ENCODE measurements at regions not wholly inside any gene's neighbourhood (a gene's known extent, or its start where the extent isn't known, plus 50 kb on each side); places are given as distances from the start of the nearest gene placed in this dataset.
A peak's percentile ranks its signal among the peaks of the same experiment; 100 is the strongest.

DNA sequence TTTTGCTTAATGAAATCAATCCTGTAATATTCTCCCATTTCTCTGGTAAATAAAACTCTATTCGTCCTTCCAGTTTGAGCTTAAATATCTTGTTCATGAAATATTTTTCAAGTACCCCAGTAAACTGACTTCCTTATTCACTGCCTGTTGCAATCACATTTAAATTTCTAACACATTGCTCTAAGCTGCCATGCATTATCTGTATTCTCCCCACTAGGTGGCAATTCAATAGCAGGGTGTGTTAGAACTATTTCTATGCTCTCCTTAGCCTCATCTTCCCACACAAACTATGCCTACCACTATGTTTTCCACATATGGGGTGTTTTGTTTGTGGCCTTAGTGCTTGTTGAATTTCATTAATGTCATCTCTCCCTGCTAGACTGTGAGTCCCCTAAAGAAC is 377.1 kb upstream of the HS3ST1 start:
- no peak overlapping the region for H3K27ac ChIP-seq (ENCODE audit: low read depth, low read length, poor library complexity, severe bottlenecking)
- intact Hi-C loops (cut with micrococcal nuclease; ENCODE audit: unreplicated experiment) = no loop called here
- no peaks in the 10 kb centered on the region for H3K27me3 ChIP-seq (replicated peaks; ENCODE audit: insufficient read depth, low read depth, low read length, poor library complexity)
- no TSS peak for BruUV-seq (replicated peaks)
- POLR2A ChIA-PET (ENCODE audit: low non-redundant PET) = no interaction called here
- TF ChIP-seq, protein P1, sequence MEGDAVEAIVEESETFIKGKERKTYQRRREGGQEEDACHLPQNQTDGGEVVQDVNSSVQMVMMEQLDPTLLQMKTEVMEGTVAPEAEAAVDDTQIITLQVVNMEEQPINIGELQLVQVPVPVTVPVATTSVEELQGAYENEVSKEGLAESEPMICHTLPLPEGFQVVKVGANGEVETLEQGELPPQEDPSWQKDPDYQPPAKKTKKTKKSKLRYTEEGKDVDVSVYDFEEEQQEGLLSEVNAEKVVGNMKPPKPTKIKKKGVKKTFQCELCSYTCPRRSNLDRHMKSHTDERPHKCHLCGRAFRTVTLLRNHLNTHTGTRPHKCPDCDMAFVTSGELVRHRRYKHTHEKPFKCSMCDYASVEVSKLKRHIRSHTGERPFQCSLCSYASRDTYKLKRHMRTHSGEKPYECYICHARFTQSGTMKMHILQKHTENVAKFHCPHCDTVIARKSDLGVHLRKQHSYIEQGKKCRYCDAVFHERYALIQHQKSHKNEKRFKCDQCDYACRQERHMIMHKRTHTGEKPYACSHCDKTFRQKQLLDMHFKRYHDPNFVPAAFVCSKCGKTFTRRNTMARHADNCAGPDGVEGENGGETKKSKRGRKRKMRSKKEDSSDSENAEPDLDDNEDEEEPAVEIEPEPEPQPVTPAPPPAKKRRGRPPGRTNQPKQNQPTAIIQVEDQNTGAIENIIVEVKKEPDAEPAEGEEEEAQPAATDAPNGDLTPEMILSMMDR (conservative IDR thresholded peaks at IDR 0.05; ENCODE audit: low read depth, low read length) = no peak
- TF ChIP-seq EZH2 (IDR thresholded peaks at IDR 0.05; ENCODE audit: borderline replicate concordance, low read depth, low read length, poor library complexity, severe bottlenecking) = no peak
- peaks cover 7% of the 10 kb centered on the region for H3K9me3 ChIP-seq (ENCODE audit: low read depth, low read length, poor library complexity, severe bottlenecking)
- DNase-seq (ENCODE audit: low spot score) = peak; percentile 2
- CTCF ChIA-PET = no interaction called here
- no peaks in the 10 kb centered on the region for H3K4me1 ChIP-seq (ENCODE audit: insufficient read depth, low read length, poor library complexity, severe bottlenecking)
- no peak overlapping the region for H3K4me3 ChIP-seq (ENCODE audit: low read depth, low read length, poor library complexity, severe bottlenecking)
- H3K36me3 ChIP-seq (ENCODE audit: insufficient read depth, low read length, poor library complexity, severe bottlenecking) = no peaks in the 10 kb centered on the region

DNA sequence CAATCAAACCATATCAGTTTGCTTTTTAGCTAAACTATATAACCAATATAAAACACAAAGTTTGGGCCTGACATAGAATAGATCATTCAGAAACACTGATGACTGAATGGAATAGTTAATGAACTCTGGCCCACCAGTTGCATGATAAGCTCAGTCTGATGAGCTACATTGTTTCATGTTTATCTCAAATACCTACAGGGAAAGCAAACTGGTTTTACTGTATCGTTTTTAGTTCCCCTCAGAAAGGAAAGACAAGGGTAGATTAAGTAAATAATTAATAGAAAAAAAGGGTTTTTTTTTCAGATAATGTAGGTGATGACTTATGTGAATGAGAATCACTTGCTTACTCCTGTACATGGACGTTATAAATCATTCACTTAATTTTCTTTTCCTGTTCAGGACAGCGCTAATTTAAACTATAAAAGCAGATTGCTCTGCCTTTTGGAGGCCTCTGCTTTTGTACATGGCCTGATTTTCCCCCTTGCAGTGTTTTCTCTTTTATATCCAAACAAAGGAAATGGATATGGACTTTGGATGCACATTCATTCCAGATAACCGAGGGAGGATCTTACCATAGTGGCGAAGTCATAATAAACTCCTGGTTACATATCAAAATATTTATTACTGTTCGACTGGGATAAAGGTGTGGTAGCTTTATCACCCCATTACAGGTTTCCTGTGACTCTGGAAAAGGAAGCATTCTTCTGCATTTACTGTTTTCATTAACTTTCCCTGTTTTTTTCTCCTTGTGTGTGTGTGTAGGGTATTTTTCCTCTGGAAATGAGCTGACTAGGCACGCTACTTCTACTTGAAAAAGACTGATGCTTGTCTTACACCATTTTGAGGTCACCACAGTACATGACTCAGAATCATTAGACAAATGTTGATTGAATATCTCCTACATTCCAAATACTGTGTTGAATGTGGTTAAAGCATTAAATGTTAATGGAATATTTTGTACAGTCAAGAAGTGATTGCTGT is 373.1 kb upstream of the HS3ST1 start:
- no TSS peak for BruUV-seq (replicated peaks)
- peaks cover 7% of the 10 kb centered on the region for H3K9me3 ChIP-seq (ENCODE audit: low read depth, low read length, poor library complexity, severe bottlenecking)
- ChIA-PET POLR2A (ENCODE audit: low non-redundant PET) (no interaction called here), CTCF (no interaction called here)
- intact Hi-C loops (cut with micrococcal nuclease; ENCODE audit: unreplicated experiment) = no loop called here
- H3K27ac ChIP-seq (ENCODE audit: low read depth, low read length, poor library complexity, severe bottlenecking) = no peak overlapping the region
- no peak overlapping the region for H3K4me3 ChIP-seq (ENCODE audit: low read depth, low read length, poor library complexity, severe bottlenecking)
- H3K4me1 ChIP-seq (ENCODE audit: insufficient read depth, low read length, poor library complexity, severe bottlenecking) = no peaks in the 10 kb centered on the region
- DNase-seq (ENCODE audit: low spot score) = no peak
- no peaks in the 10 kb centered on the region for H3K27me3 ChIP-seq (replicated peaks; ENCODE audit: insufficient read depth, low read depth, low read length, poor library complexity)
- no peaks in the 10 kb centered on the region for H3K36me3 ChIP-seq (ENCODE audit: insufficient read depth, low read length, poor library complexity, severe bottlenecking)
- no peak for TF ChIP-seq EZH2 (IDR thresholded peaks at IDR 0.05; ENCODE audit: borderline replicate concordance, low read depth, low read length, poor library complexity, severe bottlenecking)
- TF ChIP-seq, protein P1 (conservative IDR thresholded peaks at IDR 0.05; ENCODE audit: low read depth, low read length) = no peak

GRCh38 chr4:11799196-11799595 is 370.5 kb upstream of the HS3ST1 start:
- Histone ChIP-seq H3K36me3 (ENCODE audit: insufficient read depth, low read length, poor library complexity, severe bottlenecking) (no peaks in the 10 kb centered on the region), H3K27ac (ENCODE audit: low read depth, low read length, poor library complexity, severe bottlenecking) (no peak overlapping the region), H3K9me3 (ENCODE audit: low read depth, low read length, poor library complexity, severe bottlenecking) (peaks cover 7% of the 10 kb centered on the region), H3K4me1 (ENCODE audit: insufficient read depth, low read length, poor library complexity, severe bottlenecking) (no peaks in the 10 kb centered on the region), H3K4me3 (ENCODE audit: low read depth, low read length, poor library complexity, severe bottlenecking) (no peak overlapping the region), H3K27me3 (replicated peaks; ENCODE audit: insufficient read depth, low read depth, low read length, poor library complexity) (no peaks in the 10 kb centered on the region)
- ChIA-PET POLR2A (ENCODE audit: low non-redundant PET) (no interaction called here), CTCF (no interaction called here)
- intact Hi-C loops (cut with micrococcal nuclease; ENCODE audit: unreplicated experiment) = no loop called here
- no peak for TF ChIP-seq EZH2 (IDR thresholded peaks at IDR 0.05; ENCODE audit: borderline replicate concordance, low read depth, low read length, poor library complexity, severe bottlenecking)
- TF ChIP-seq, protein P1 (conservative IDR thresholded peaks at IDR 0.05; ENCODE audit: low read depth, low read length) = no peak
- no peak for DNase-seq (ENCODE audit: low spot score)
- BruUV-seq (replicated peaks) = no TSS peak

All from A673 (cell line).